NCI-H510A (cell line): ENCODE measurements at regions not wholly inside any gene's neighbourhood (a gene's known extent, or its start where the extent isn't known, plus 50 kb on each side); places are given as distances from the start of the nearest gene placed in this dataset.
A peak's percentile ranks its signal among the peaks of the same experiment; 100 is the strongest.

Experiments
- DNase-seq: peaks from one replicate; lab custom pipeline; 2025; lab: John Stamatoyannopoulos, UW

DNA sequence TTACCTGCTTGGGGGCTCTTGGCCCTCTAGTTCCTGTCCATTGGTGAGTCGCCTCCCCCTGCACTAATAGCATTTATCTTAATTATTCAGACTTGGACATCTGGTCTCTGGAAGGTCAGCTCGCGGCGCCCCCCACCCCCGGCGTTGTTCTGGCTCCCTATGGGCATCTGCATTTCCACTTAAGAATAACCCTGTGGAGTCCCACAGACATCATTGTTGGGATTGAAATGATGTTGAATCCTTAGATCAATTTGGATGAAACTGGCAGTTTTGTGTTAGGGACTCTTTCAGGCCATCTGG, 313.8 kb upstream of the HS6ST1 start:
- no peak for DNase-seq

DNA sequence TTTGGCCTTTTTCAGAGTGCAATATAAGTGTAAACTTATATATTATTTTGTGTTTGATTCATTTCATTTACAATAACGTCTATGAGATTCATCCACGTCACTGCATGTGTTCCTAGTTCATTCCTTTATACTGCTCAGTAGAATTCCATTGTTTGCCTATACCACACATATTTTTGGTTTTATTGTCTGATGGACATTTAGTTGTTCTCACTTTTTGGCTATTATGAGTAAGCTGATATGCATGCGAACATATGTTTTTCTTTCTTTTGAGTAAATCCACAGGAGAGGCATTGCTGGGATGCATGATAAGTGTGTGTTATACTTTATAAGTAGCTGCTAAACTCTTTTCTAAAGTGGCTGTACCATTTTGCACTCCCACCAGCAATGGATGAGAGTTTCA, 314.8 kb upstream of the HS6ST1 start:
- no peak for DNase-seq

- DNase-seq = no peak
Measured at GRCh38 chr2:128635361-128635900, 316.8 kb upstream of the HS6ST1 start.

DNA sequence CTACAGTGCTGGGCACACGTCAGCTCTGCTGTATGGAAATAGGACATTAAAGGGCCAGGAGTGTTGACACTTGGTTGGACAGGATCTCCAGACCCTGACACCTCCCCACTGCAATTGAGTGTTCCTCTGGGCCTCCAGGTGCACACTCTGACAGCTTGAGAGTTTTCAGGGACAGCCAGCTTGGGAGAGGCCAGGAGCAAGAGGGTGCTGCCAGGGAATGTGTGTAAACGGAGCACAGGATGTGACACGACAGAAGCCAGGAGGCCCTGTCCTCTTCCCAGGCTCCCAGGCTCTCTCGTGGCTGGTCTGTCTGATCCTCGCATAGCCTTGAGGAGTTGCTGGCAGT, 318.1 kb upstream of the HS6ST1 start:
- peak; percentile 28 for DNase-seq

GRCh38 chr2:128637481-128638155, 318.9 kb upstream of the HS6ST1 start:
- DNase-seq = no peak

DNA sequence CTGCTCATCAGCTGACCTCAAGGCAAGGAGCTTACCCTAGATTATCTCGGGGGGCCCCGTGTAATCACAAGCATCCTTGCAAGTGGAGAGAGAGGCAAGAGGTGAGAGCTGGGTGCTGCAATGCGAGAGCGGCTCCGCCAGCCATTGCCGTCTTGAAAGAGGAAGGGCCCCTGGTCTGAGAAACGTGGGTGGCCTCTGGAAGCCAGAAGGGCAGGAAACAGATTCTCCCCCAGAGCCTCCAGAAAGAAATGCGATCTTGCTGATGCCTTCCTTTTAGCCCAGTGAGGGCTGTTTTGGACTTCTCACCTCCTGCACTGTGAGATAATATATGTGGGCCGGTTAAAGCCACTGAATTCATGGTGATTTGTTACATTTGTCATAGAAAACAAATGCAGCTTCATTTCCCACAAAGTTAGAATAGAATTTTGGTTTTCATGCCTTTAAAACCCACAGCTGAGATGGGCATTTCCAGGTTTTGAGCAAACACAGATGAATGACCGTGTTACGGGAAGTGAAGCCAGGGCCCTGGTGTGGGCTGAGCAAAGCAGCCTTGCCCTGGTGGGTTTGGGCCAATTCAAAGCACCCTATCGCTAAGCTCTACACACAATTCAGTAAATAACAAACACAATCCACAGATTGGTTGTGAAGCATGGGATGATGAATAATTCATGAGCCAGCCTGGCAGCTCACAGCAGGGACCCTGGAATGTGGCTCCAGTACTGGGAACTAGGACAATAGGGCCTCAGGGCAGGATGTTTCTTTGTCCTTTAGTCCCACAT, 319.9 kb upstream of the HS6ST1 start:
- peak; percentile 12 for DNase-seq

- DNase-seq = no peak
Measured at GRCh38 chr2:128639120-128639477, 320.4 kb upstream of the HS6ST1 start.

DNA sequence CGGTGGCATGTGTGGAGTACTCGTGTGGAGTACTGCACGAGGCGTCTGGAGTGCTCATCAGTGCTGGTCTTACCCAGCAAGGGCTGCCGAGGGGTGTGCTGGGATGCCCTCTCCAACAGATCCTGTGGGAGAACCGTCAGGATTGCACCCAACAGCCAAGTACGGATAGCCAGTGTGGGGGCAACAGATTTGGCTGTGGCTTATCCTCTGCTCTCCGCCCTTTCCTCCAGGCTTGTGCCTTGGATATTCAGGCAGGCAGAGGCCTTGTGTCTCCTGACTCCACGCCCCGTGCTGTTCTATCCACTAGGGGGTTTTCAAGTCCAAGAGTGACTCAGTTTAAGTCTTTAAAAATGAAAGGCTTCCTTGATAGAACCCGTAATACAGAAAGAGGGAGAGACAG, 321.0 kb upstream of the HS6ST1 start:
- DNase-seq = no peak

GRCh38 chr2:128640166-128640844, 321.6 kb upstream of the HS6ST1 start:
- no peak for DNase-seq

DNA sequence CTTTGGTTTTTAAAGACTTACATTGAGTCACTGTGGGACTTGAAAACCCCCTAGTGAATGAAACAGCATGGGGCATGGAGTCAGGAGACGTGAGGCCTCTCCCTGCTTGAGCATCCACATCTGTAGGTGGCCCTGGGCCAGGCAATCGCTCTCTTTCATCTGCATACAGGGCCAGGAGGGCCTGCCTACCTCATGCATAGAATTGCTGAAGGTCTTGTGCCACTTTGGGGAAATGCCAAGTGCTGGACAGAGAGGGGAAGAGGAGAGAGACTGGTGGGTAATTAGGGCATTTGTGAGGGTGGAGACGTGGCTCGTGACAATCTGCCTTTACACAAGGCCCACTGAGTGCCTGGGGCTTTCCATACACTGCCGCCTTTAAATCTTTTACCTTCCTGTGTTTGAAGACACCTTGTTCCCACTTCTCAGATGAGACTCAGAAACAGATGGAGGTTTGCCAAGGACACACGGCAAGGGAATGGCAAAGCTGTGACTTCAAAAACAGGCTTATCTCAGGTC, 322.2 kb upstream of the HS6ST1 start:
- no peak for DNase-seq

DNA sequence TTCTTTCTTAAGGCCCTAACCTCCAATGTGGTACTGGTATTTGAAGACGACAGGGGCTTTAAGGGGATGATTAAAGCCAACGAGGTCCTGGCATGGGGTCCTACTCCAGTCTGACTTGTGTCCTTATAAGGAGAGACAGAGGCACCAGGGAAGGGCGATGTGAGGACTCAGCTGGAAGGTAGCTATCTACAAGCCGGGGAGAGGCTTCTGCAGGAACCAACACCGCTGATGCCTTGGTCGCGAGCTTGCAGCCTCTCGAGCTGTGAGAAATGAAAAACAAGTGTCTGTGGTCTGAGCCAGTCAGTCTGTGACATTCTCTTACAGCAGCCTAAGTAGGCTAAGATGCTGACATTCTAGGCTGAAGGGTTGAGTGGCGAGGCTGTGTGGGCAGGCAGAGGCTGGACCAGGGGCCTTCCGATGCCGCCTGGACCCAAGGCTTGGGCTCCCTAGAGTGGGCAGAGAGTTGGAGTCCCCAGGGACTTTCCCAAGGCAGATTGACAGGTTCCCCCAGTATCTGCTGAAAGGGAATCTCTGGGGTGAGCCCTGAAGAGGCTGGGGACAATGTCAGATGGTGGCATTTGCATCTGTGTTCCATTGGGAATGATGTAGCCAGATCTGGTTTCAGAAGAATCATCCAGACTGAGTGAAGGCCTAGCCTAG, 322.9 kb upstream of the HS6ST1 start:
- no peak for DNase-seq

GRCh38 chr2:128642316-128642715, 323.6 kb upstream of the HS6ST1 start:
- no peak for DNase-seq

DNA sequence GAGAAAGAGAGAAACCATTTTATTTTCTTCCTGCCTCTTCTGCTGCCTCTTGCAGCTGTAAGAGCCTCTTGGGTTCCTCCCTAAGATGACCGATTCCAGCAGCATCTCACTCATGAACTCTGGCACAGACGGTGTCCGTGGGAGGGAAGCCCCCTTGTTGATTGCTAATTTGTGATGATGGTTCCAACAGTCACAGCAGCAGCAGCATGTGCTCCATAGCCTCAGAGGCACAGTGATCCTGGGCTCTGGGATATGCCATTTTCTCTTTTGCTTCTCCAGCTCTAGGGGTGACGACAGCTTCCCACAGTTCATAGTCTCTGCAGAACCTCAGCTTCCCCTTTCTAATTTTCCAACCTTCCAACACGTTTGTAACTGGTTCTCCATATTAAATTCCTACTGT, 324.2 kb upstream of the HS6ST1 start:
- no peak for DNase-seq

DNA sequence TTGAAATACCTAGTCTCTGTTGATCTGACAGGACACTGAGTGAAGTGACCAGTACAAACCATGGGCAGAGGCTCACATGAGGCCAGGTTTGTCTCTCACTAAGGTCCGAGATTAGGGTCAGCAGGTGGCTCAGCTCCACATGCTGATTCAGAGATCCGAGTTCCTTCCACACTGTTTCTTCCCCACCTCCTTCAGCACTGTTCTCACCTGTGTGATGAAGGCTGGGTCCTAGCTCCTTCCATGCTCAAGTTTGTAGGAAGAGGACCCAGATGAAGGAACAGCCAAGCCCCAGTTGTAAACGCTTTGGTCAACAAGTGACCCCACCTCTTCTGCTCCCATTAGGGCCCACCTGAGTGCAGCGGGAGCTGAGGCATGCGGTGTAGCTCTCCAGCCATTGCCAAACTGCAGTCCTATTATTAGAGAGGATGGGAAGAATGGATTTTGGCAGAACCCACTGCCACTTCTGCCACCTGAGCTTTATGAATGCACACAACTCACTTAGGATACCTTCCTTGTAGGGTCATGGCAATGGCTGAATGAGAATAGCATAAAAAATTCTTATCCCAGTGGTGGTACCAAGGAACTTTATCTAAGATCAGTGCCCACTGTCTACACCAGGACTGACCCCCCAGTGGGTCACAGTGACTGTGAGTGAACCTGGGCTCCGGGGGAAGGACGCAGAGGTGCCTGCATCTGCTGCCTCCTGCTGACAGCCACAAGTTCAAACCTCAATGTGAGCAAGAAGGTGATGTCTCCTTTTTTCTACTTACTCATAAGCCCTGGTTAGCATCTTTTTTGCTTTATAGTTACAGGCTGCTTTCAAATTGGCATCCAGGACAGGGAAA, 324.8 kb upstream of the HS6ST1 start:
- DNase-seq = no peak

- no peak for DNase-seq
Measured at GRCh38 chr2:128644156-128644555, 325.5 kb upstream of the HS6ST1 start.

DNA sequence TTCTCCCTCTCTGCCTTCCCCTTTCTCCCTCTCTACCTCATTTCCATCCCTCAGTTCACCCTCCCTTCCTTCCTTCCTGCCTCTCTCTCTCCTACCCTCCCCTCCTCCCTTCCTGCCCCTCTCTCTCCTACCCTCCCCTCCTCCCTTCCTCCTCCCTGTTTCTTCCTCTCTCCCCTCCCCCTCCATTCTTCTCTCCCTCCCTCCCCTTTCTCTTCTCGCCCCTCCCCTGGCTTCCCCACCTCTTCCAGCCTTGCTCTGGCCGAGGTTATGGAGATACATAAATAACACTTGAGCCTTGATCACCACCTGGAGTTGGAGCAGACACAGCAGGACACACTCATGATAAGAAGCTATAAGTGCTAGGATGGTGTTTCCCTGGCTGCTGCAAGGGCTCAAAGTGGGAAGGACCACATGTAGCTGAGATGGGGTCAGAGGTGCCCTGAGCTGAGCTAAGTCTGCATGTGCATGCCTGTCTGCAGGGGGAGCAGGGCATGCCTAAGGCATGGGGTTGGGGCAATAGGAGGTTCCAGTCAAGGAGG, 326.1 kb upstream of the HS6ST1 start:
- DNase-seq = peak; percentile 51

DNA sequence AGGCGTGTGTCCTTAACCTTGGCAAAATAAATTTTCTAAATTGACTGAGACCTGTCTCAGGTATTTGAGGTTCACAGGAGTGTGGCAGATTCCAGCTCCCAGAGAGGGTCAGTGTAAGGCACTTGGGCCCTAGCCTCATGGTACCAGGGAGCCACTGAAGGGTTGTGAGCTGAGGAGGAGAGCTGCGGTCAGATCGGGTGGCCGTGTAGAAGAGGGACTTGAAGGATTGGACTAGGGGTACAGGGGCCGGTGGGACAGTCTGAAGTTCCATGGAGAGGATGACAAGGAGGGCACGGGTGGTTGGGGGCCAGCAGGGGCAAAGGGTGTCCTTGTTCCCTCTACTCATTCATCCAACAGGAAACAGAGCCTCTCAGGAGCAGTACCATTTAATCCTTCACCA, 327.0 kb upstream of the HS6ST1 start:
- no peak for DNase-seq

DNA sequence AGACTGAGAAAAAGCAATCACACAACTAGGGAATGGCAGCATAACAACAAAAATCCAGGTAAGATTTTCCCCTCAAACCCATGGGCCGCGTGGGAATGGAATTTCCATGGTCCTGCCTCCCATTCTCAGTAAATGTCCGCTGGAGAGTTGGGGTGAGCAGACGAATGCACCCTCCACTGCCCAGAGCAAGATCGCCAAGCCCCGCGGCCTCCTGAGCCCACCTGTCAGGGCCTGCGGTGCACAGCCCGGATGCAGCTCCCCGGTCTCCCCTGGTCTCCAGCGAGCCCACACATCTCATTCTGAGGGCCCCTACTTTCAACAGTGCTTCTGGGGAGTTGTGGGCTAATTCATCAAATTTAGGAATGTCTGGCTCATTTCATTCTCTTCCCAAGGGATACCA, 327.4 kb upstream of the HS6ST1 start:
- no peak for DNase-seq

DNA sequence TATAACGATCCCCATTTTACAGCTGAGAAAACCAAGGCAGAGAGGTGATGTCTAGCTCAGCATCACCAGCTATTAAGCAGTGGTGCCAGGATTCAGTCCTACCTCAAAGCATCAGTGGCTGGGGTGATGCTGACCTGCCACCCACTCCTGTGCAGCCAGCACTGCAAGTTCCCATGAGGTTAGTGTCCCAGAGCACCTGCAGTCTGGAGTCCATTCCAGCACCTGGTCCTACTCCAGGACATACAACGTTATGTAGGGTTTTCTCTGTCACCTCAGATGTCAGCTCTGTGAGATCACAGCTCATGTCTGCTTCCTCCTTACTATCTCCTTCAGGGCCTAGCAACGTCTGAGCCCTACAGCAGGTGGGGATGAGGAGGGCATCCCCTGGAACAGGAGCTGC, 328.0 kb upstream of the HS6ST1 start:
- no peak for DNase-seq

- DNase-seq = no peak
Measured at GRCh38 chr2:128651000-128651399, 332.3 kb upstream of the HS6ST1 start.

DNA sequence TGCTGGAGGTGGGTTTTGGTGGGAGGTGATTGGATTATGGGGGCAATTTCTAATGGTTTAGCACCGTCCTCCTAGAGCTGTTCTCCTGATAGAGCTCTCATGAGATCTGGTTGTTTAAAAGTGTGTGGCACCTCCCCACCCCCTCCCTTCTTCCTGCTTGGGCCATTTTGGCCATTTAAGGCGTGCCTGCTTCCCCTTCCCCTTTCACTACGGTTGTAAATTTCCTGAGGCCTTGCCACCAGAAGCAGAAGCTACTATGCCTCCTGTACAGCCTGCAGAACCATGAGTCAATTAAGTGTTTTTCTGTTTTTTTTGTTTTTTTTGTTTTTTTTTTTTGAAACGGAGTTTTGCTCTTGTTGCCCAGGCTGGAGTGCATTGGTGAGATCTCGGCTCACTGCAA, 335.7 kb upstream of the HS6ST1 start:
- DNase-seq = no peak
